H1 (cell line): ENCODE measurements at regions not wholly inside any gene's neighbourhood (a gene's known extent, or its start where the extent isn't known, plus 50 kb on each side); places are given as distances from the start of the nearest gene placed in this dataset.

Source experiments
- ATF3 ChIP-seq: IDR thresholded peaks from 2 replicates; pipeline ENCODE4 v1.6.1; 2011; ENCODE audit warnings: low read depth, mild to moderate bottlenecking, low read length; ENCODE audit not compliant: insufficient read depth
- CHD7 ChIP-seq: fragments of 300-600 bp; sonication (generic); IDR thresholded peaks from 2 replicates; pipeline ENCODE4 v1.7.1; 2012; ENCODE audit warnings: low read length, moderate library complexity, mild to moderate bottlenecking, inconsistent platforms; ENCODE audit not compliant: insufficient replicate concordance
- GTF2F1 ChIP-seq: IDR thresholded peaks from 2 replicates; pipeline ENCODE4 v1.6.1; 2012; ENCODE audit warnings: low read depth, low read length, improper control_type of control experiment, borderline replicate concordance
- JUND ChIP-seq: IDR thresholded peaks from 2 replicates; pipeline ENCODE4 v1.6.1; 2011; ENCODE audit warnings: mild to moderate bottlenecking, improper control_type of control experiment, low read length
- KDM5A ChIP-seq: fragments of 200-600 bp; IDR thresholded peaks from 2 replicates; pipeline ENCODE4 v1.7.1; 2012; ENCODE audit warnings: mild to moderate bottlenecking, low read length, inconsistent platforms, mixed read lengths
- NANOG ChIP-seq: IDR thresholded peaks from 2 replicates; pipeline ENCODE4 v1.6.1; 2011; ENCODE audit warnings: low read length, low read depth, mild to moderate bottlenecking, inconsistent platforms; ENCODE audit not compliant: insufficient read depth, poor library complexity, severe bottlenecking
- RXRA ChIP-seq: IDR thresholded peaks from 2 replicates; pipeline ENCODE4 v1.6.1; 2011; ENCODE audit warnings: low read depth, mild to moderate bottlenecking, low read length, moderate library complexity; ENCODE audit not compliant: insufficient read depth
- SAP30 ChIP-seq: fragments of 300-600 bp; sonication (generic); IDR thresholded peaks from 2 replicates; pipeline ENCODE4 v1.7.1; 2012; ENCODE audit warnings: low read length, moderate library complexity, mild to moderate bottlenecking, inconsistent platforms; ENCODE audit not compliant: insufficient read depth, insufficient replicate concordance
- SIN3A ChIP-seq, 2 experiments: IDR thresholded peaks in 1 of 2; conservative IDR thresholded peaks in 1 of 2; 2 replicates each; pipeline ENCODE4 v1.6.1; 2011 to 2012; ENCODE audit warnings: low read length in 2 of 2, improper control_type of control experiment in 1 of 2, low read depth in 1 of 2, mild to moderate bottlenecking in 1 of 2
- SUZ12 ChIP-seq: fragments of 200-600 bp; sonication (generic); IDR thresholded peaks from 2 replicates; pipeline ENCODE4 v1.6.1; 2012; ENCODE audit warnings: mild to moderate bottlenecking, inconsistent platforms, low read length, moderate library complexity, mixed read lengths
- TAF7 ChIP-seq: optimal IDR thresholded peaks from 2 replicates; pipeline ENCODE3; 2011; ENCODE audit warnings: low read depth, mild to moderate bottlenecking, inconsistent platforms, low read length, moderate library complexity, borderline replicate concordance

- TF ChIP-seq CHD7 (no peak), GTF2F1 (no peak), KDM5A (no peak), ATF3 (no peak), SUZ12 (no peak), SAP30 (no peak), NANOG (no peak), JUND (no peak), SIN3A (conservative IDR thresholded peaks at IDR 0.05 in 1 of 2, IDR thresholded peaks at IDR 0.05 in 1 of 2; ENCODE audit: low read depth in 1 of 2, low read length in 2 of 2) (no peak), RXRA (no peak), TAF7 (no peak)
Measured at GRCh38 chr7:63096141-63096540, 902.5 kb upstream of the ZNF722 start (continued).
